ENCODE measurements at regions not wholly inside any gene's neighbourhood (a gene's known extent, or its start where the extent isn't known, plus 50 kb on each side); places are given as distances from the start of the nearest gene placed in this dataset.

DNA sequence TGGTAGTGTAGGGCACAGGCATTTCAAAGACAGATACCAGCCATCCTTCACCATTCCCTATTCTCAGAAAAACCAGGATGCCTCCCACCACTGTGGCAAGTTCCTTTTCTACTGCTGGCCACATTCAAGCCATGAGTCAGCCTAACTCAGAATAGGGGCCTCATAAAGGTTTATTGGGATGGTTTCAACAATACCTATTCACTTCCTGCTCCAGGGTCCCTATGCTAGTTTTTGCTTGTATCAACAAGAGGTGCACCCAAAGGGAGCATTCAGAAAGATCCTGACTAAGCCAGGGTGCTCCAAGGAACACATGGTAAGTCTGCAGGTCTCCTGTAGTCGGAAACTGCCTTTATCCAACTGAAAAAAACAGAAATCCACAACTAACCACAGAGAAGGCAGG is 76.9 kb upstream of the EGR2 start:
- no peaks in the 10 kb centered on the region for H3K9me3 ChIP-seq (ENCODE audit: control extremely low read depth in 1 of 5, control insufficient read depth in 4 of 5, insufficient read depth in 2 of 5, low read depth in 1 of 5, low read length in 4 of 5)
- POLR2A ChIA-PET: interaction anchor here (0.5 kb wide), 1 partner anchor 1450 kb away, joined by 4 read pairs; no protein-coding TSS in a partner anchor
- H3K27me3 ChIP-seq (replicated peaks in 2 of 5; ENCODE audit: control insufficient read depth in 4 of 5, insufficient read depth in 5 of 5, low read length in 4 of 5): peaks cover 0 to 1% (median 0%) of the 10 kb centered on the region in 5 experiments
- CTCF ChIA-PET: no interaction called here
- no CpG with 5 or more reads among the region's 1 CpG for WGBS (ENCODE audit: insufficient coverage)
- H3K4me1 ChIP-seq (ENCODE audit: control extremely low read depth in 1 of 4, control insufficient read depth in 4 of 4, insufficient read depth in 4 of 4, low read length in 3 of 4): no peaks in the 10 kb centered on the region
- no peak for DNase-seq
- no peaks in the 10 kb centered on the region for H3K36me3 ChIP-seq (ENCODE audit: control insufficient read depth in 4 of 4, insufficient read depth in 4 of 4, low read length in 3 of 4)
- H3K27ac ChIP-seq (ENCODE audit: insufficient read depth in 1 of 2, low read depth in 1 of 2, low read length in 2 of 2, poor library complexity in 1 of 2, severe bottlenecking in 2 of 2): no peak overlapping the region
- no peak overlapping the region for H3K4me3 ChIP-seq (ENCODE audit: control insufficient read depth in 1 of 7, extremely low read depth in 1 of 7, insufficient read depth in 4 of 7, low read depth in 2 of 7, low read length in 6 of 7)

DNA sequence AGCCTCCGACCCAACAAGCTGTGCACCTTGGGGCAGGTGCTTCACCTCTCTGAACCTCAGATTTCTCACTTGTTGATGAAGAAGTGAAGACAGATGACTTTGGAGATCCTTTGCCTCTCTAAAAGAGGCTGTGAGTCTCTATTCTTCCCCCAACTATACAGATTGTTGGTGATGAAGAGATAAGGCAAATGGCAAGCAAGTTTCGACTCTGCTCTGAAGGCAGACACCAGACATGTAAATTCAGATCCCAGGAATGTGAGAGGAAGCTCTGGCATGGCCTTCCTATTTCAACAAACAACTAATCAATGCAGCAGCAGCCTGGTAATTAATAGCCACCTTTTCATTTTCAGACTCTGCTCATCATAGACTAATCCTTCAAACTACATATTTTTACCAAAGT is 74.2 kb upstream of the EGR2 start:
- no peak overlapping the region for H3K4me3 ChIP-seq (ENCODE audit: control insufficient read depth in 1 of 7, extremely low read depth in 1 of 7, insufficient read depth in 4 of 7, low read depth in 2 of 7, low read length in 6 of 7)
- H3K27ac ChIP-seq (ENCODE audit: insufficient read depth in 1 of 2, low read depth in 1 of 2, low read length in 2 of 2, poor library complexity in 1 of 2, severe bottlenecking in 2 of 2): no peak overlapping the region
- DNase-seq: no peak
- no peaks in the 10 kb centered on the region for H3K9me3 ChIP-seq (ENCODE audit: control extremely low read depth in 1 of 5, control insufficient read depth in 4 of 5, insufficient read depth in 2 of 5, low read depth in 1 of 5, low read length in 4 of 5)
- H3K36me3 ChIP-seq (ENCODE audit: control insufficient read depth in 4 of 4, insufficient read depth in 4 of 4, low read length in 3 of 4): no peaks in the 10 kb centered on the region
- ChIA-PET POLR2A (no interaction called here), CTCF (no interaction called here)
- peaks cover 0 to 3% (median 0%) of the 10 kb centered on the region in 5 experiments for H3K27me3 ChIP-seq (replicated peaks in 2 of 5; ENCODE audit: control insufficient read depth in 4 of 5, insufficient read depth in 5 of 5, low read length in 4 of 5)
- 100% methylated on average over 1 of the region's 2 CpGs for WGBS (ENCODE audit: insufficient coverage)
- H3K4me1 ChIP-seq (ENCODE audit: control extremely low read depth in 1 of 4, control insufficient read depth in 4 of 4, insufficient read depth in 4 of 4, low read length in 3 of 4): no peaks in the 10 kb centered on the region

DNA sequence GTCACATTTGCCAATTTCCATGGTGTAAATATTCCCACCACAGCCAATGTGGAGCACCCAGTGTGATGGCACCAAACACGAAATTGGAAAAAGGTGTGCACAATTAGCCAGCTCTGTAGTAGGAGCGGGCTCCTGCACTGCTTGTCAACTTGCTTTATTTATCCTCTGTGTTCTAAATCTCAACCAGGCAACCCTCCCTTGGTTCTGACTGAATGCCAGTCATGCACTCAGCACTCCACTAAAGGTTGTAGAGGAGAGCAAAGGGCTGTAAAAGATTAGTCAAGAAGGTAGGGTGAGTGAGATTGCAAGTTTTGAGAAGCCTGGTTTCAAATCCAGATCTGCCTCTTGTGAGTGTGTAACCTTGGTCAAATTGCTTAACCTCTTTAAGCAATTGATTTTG is 71.5 kb upstream of the EGR2 start:
- WGBS (ENCODE audit: insufficient coverage): 100% methylated on average over 2 of the region's 2 CpGs
- ChIA-PET POLR2A (no interaction called here), CTCF (no interaction called here)
- H3K9me3 ChIP-seq (ENCODE audit: control extremely low read depth in 1 of 5, control insufficient read depth in 4 of 5, insufficient read depth in 2 of 5, low read depth in 1 of 5, low read length in 4 of 5): no peaks in the 10 kb centered on the region
- H3K27ac ChIP-seq (ENCODE audit: insufficient read depth in 1 of 2, low read depth in 1 of 2, low read length in 2 of 2, poor library complexity in 1 of 2, severe bottlenecking in 2 of 2): no peak overlapping the region
- no peak for DNase-seq
- peaks cover 0 to 6% (median 2%) of the 10 kb centered on the region in 5 experiments for H3K27me3 ChIP-seq (replicated peaks in 2 of 5; ENCODE audit: control insufficient read depth in 4 of 5, insufficient read depth in 5 of 5, low read length in 4 of 5)
- H3K4me3 ChIP-seq (ENCODE audit: control insufficient read depth in 1 of 7, extremely low read depth in 1 of 7, insufficient read depth in 4 of 7, low read depth in 2 of 7, low read length in 6 of 7): no peak overlapping the region
- H3K36me3 ChIP-seq (ENCODE audit: control insufficient read depth in 4 of 4, insufficient read depth in 4 of 4, low read length in 3 of 4): no peaks in the 10 kb centered on the region
- no peaks in the 10 kb centered on the region for H3K4me1 ChIP-seq (ENCODE audit: control extremely low read depth in 1 of 4, control insufficient read depth in 4 of 4, insufficient read depth in 4 of 4, low read length in 3 of 4)

DNA sequence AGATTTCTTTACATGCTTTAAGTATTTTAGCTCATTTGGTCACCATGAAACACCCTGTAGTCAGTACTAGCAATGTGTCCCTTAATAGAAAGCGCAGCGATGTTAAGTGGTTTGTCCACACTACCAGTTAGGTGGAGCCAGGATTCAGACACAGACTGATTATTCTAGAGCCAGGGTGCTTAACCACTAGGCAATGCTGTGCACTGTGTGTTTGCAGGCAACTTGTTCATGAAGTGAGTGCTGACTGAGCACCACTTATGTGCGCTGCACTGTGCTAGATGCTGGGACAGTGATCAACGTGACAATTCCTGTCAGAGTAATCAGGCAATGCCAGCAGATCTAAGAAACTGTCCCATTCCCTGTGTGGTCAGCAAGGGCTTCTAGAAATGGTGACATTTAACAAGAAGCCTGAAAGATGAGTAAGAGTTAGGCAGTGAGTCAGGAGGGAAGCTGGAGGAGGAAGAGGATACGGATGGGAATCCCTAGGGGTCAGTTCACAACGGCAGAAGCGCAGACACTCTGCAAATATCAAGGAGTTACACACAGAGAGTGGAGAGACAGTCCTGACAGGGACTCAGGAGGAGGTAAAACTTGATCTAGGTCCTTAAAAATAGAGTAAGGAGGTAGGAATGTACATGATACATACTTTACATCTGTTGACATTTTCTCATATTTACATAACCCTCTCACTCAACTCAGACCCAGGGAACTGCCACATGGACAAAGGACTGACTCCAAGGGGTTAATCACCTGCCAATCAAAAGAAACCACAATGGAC is 69.7 kb upstream of the EGR2 start:
- Histone ChIP-seq H3K4me3 (ENCODE audit: control insufficient read depth in 1 of 7, extremely low read depth in 1 of 7, insufficient read depth in 4 of 7, low read depth in 2 of 7, low read length in 6 of 7) (no peak overlapping the region), H3K27ac (ENCODE audit: insufficient read depth in 1 of 2, low read depth in 1 of 2, low read length in 2 of 2, poor library complexity in 1 of 2, severe bottlenecking in 2 of 2) (no peak overlapping the region), H3K36me3 (ENCODE audit: control insufficient read depth in 4 of 4, insufficient read depth in 4 of 4, low read length in 3 of 4) (no peaks in the 10 kb centered on the region), H3K4me1 (ENCODE audit: control extremely low read depth in 1 of 4, control insufficient read depth in 4 of 4, insufficient read depth in 4 of 4, low read length in 3 of 4) (no peaks in the 10 kb centered on the region), H3K27me3 (replicated peaks in 2 of 5; ENCODE audit: control insufficient read depth in 4 of 5, insufficient read depth in 5 of 5, low read length in 4 of 5) (peaks cover 0 to 6% (median 4%) of the 10 kb centered on the region in 5 experiments), H3K9me3 (ENCODE audit: control extremely low read depth in 1 of 5, control insufficient read depth in 4 of 5, insufficient read depth in 2 of 5, low read depth in 1 of 5, low read length in 4 of 5) (no peaks in the 10 kb centered on the region)
- ChIA-PET POLR2A (no interaction called here), CTCF (no interaction called here)
- 90% methylated on average over 7 of the region's 7 CpGs for WGBS (ENCODE audit: insufficient coverage)
- no peak for DNase-seq

DNA sequence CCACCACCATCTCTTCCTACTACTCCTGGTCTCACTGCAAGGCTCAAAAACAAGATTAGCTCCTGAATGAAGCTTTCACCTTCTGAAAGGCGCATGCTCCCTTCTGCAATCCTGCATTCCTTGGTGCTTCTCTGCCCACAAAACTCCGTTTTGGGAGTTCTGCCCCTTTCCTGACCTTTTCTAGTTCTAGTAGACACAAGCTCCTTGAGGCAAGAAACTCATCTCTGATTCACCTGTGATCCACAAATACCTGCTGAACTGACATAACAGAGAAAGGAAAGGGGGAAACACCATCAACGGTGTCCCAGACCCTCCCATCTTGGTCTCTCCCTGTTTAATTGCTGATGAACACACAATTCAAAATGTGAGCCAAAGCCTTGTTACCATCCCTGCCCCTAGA is 64.0 kb upstream of the EGR2 start:
- no peak overlapping the region for H3K4me3 ChIP-seq (ENCODE audit: control insufficient read depth in 1 of 7, extremely low read depth in 1 of 7, insufficient read depth in 4 of 7, low read depth in 2 of 7, low read length in 6 of 7)
- no peaks in the 10 kb centered on the region for H3K9me3 ChIP-seq (ENCODE audit: control extremely low read depth in 1 of 5, control insufficient read depth in 4 of 5, insufficient read depth in 2 of 5, low read depth in 1 of 5, low read length in 4 of 5)
- POLR2A ChIA-PET: no interaction called here
- no peak overlapping the region for H3K27ac ChIP-seq (ENCODE audit: insufficient read depth in 1 of 2, low read depth in 1 of 2, low read length in 2 of 2, poor library complexity in 1 of 2, severe bottlenecking in 2 of 2)
- DNase-seq: no peak
- CTCF ChIA-PET: no interaction called here
- no peaks in the 10 kb centered on the region for H3K4me1 ChIP-seq (ENCODE audit: control extremely low read depth in 1 of 4, control insufficient read depth in 4 of 4, insufficient read depth in 4 of 4, low read length in 3 of 4)
- H3K36me3 ChIP-seq (ENCODE audit: control insufficient read depth in 4 of 4, insufficient read depth in 4 of 4, low read length in 3 of 4): no peaks in the 10 kb centered on the region
- H3K27me3 ChIP-seq (replicated peaks in 2 of 5; ENCODE audit: control insufficient read depth in 4 of 5, insufficient read depth in 5 of 5, low read length in 4 of 5): peaks cover 0 to 8% (median 4%) of the 10 kb centered on the region in 5 experiments
- 94% methylated on average over 2 of the region's 3 CpGs for WGBS (ENCODE audit: insufficient coverage)

DNA sequence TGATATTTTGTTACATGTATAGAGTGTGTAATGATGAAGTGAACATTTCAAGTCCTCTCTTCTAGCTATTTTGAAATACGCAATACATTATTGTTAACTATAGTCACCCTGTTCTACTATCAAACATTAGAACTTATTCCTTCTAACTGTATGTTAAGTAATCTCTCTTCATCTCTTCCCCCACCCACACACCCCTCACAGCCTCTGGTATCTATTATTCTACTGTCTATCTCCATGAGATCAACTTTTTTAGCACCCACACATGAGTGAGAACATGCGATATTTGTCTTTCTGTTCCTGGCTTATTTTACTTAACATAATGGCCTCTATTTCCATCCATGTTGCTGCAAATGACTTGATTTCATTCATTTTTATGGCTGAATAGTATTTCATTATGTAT is 57.7 kb upstream of the EGR2 start:
- H3K4me1 ChIP-seq (ENCODE audit: control extremely low read depth in 1 of 4, control insufficient read depth in 4 of 4, insufficient read depth in 4 of 4, low read length in 3 of 4): no peaks in the 10 kb centered on the region

DNA sequence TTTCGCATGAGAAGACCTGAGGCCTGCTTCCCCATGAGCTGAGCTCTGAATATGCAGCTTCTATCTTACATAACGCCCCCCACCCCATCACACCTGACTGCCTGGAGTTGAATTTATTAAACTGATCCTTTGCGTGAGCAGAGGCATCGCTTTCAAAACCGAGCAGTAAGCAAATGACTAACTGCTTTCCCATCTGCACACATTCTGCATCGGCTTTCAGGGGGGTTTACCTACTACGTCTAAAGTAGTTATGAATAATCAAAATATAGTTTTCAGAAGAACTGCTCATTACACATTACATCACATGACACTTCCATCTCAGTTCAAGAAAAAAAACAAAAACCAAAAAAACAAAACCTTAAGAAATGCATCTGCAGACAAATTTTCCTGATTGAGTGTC is 54.7 kb upstream of the EGR2 start:
- Histone ChIP-seq H3K36me3 (ENCODE audit: control insufficient read depth in 4 of 4, insufficient read depth in 4 of 4, low read length in 3 of 4) (no peaks in the 10 kb centered on the region), H3K27me3 (replicated peaks in 2 of 5; ENCODE audit: control insufficient read depth in 4 of 5, insufficient read depth in 5 of 5, low read length in 4 of 5) (no peaks in the 10 kb centered on the region), H3K4me1 (ENCODE audit: control extremely low read depth in 1 of 4, control insufficient read depth in 4 of 4, insufficient read depth in 4 of 4, low read length in 3 of 4) (no peaks in the 10 kb centered on the region), H3K4me3 (ENCODE audit: control insufficient read depth in 1 of 7, extremely low read depth in 1 of 7, insufficient read depth in 4 of 7, low read depth in 2 of 7, low read length in 6 of 7) (no peak overlapping the region), H3K27ac (ENCODE audit: insufficient read depth in 1 of 2, low read depth in 1 of 2, low read length in 2 of 2, poor library complexity in 1 of 2, severe bottlenecking in 2 of 2) (no peak overlapping the region), H3K9me3 (ENCODE audit: control extremely low read depth in 1 of 5, control insufficient read depth in 4 of 5, insufficient read depth in 2 of 5, low read depth in 1 of 5, low read length in 4 of 5) (no peaks in the 10 kb centered on the region)
- ChIA-PET POLR2A (no interaction called here), CTCF (no interaction called here)
- DNase-seq: no peak
- WGBS (ENCODE audit: insufficient coverage): 93% methylated on average over 5 of the region's 7 CpGs

More for the DNA sequence above, 57.7 kb upstream of the EGR2 start:
- Histone ChIP-seq H3K36me3 (ENCODE audit: control insufficient read depth in 4 of 4, insufficient read depth in 4 of 4, low read length in 3 of 4) (no peaks in the 10 kb centered on the region), H3K4me3 (ENCODE audit: control insufficient read depth in 1 of 7, extremely low read depth in 1 of 7, insufficient read depth in 4 of 7, low read depth in 2 of 7, low read length in 6 of 7) (no peak overlapping the region), H3K27ac (ENCODE audit: insufficient read depth in 1 of 2, low read depth in 1 of 2, low read length in 2 of 2, poor library complexity in 1 of 2, severe bottlenecking in 2 of 2) (no peak overlapping the region), H3K9me3 (ENCODE audit: control extremely low read depth in 1 of 5, control insufficient read depth in 4 of 5, insufficient read depth in 2 of 5, low read depth in 1 of 5, low read length in 4 of 5) (no peaks in the 10 kb centered on the region), H3K27me3 (replicated peaks in 2 of 5; ENCODE audit: control insufficient read depth in 4 of 5, insufficient read depth in 5 of 5, low read length in 4 of 5) (peaks cover 0 to 3% (median 0%) of the 10 kb centered on the region in 5 experiments)
- no CpG with 5 or more reads among the region's 2 CpGs for WGBS (ENCODE audit: insufficient coverage)
- POLR2A ChIA-PET: no interaction called here
- no peak for DNase-seq
- CTCF ChIA-PET: interaction anchor here (1.2 kb wide), 1 partner anchor 283 kb away, joined by 3 read pairs; no protein-coding TSS in a partner anchor

All from common myeloid progenitor, CD34-positive (primary cell).